Upper lobe of left lung (tissue), 6 donors: ENCODE measurements at regions not wholly inside any gene's neighbourhood (a gene's known extent, or its start where the extent isn't known, plus 50 kb on each side); places are given as distances from the start of the nearest gene placed in this dataset.

ENCODE experiments used
- ATAC-seq, 2 donors: fragments of 200-7000 bp; cut with Tn5 transposase; one replicate each; pipeline ENCODE4 v1.9.1; 2022; ENCODE audit warnings: mild to moderate bottlenecking in 2 of 2, moderate library complexity in 2 of 2; ENCODE audit not compliant: low FRiP score in 2 of 2
- DNase-seq, 2 donors: peaks; one replicate each; pipeline ENCODE4 v3.0.0-alpha.2; 2019 to 2020
- H3K27ac ChIP-seq, 4 donors: fragments of 200-600 bp; sonication (generic); one replicate each; pipeline ENCODE4 v1.5.1; 2016 to 2019
- H3K27me3 ChIP-seq, 4 donors: fragments of 200-600 bp; sonication (generic); one replicate each; pipeline ENCODE4 v1.5.1; 2017 to 2019
- H3K36me3 ChIP-seq, 4 donors: fragments of 200-600 bp; sonication (generic); one replicate each; pipeline ENCODE4 v1.5.1; 2016 to 2019
- H3K4me1 ChIP-seq, 4 donors: fragments of 200-600 bp; sonication (generic); one replicate each; pipeline ENCODE4 v1.5.1; 2018 to 2019
- H3K4me3 ChIP-seq, 4 donors: fragments of 200-600 bp; sonication (generic); one replicate each; pipeline ENCODE4 v1.5.1; 2017 to 2019; ENCODE audit warnings: mild to moderate bottlenecking in 2 of 4, moderate library complexity in 1 of 4
- H3K9me3 ChIP-seq, 4 donors: fragments of 200-600 bp; sonication (generic); one replicate each; pipeline ENCODE4 v1.5.1; 2018 to 2019
- CTCF ChIP-seq, 6 experiments: fragments of 450-650 bp in 4 of 6; fragments of 200-600 bp in 2 of 6; sonication (generic) in 2 of 6; IDR thresholded peaks; one replicate each; pipeline ENCODE4 v1.5.1; 2016 to 2019; ENCODE audit warnings: antibody characterized with exemption in 6 of 6
- EP300 ChIP-seq, 4 donors: sonication (generic); formaldehyde crosslinking; IDR thresholded peaks; one replicate each; pipeline ENCODE4 v1.5.1; 2017; ENCODE audit warnings: antibody characterized with exemption in 4 of 4, control low read depth in 2 of 4
- POLR2A ChIP-seq, 4 donors: fragments of 450-650 bp; IDR thresholded peaks; one replicate each; pipeline ENCODE4 v1.5.1; 2016 to 2017; ENCODE audit warnings: antibody characterized with exemption in 4 of 4, mild to moderate bottlenecking in 2 of 4
- POLR2AphosphoS5 ChIP-seq, 2 donors: sonication (generic); formaldehyde crosslinking; IDR thresholded peaks; one replicate each; pipeline ENCODE4 v1.5.1; 2017; ENCODE audit warnings: antibody characterized with exemption in 2 of 2
- WGBS, 2 donors: methylation state at CpG; one replicate each; pipeline ENCODE4 v1.1.5; 2017 to 2018; 5-methylcytosine and 5-hydroxymethylcytosine counted together
- donor health status: DM: no; HTN: no; CAD: no; lungs with moderate emphysema.
- donor health status: DM: no; HTN: yes; CAD: no; lungs with severe emphysema.

- Histone ChIP-seq H3K9me3 (no peaks in the 10 kb centered on the region), H3K4me1 (no peaks in the 10 kb centered on the region), H3K27ac (no peak overlapping the region), H3K27me3 (no peaks in the 10 kb centered on the region), H3K4me3 (no peak overlapping the region), H3K36me3 (no peaks in the 10 kb centered on the region)
- DNase-seq (no peak), ATAC-seq (no peak)
- 90 to 98% methylated on average over 3 of the region's 3 CpGs for WGBS, 2 donors
- TF ChIP-seq POLR2AphosphoS5 (IDR thresholded peaks at IDR 0.05) (no peak), POLR2A (IDR thresholded peaks at IDR 0.05) (no peak), EP300 (IDR thresholded peaks at IDR 0.05) (no peak), CTCF (IDR thresholded peaks at IDR 0.05) (no peak)
Measured at GRCh38 chr22:48584170-48584569, 1243.5 kb downstream of the BRD1 start.

- 77 to 84% methylated on average over 13 to 20 of the region's 20 CpGs for WGBS, 2 donors
Measured at GRCh38 chr22:48581796-48582469, 1245.7 kb downstream of the BRD1 start.

GRCh38 chr22:48581205-48581766 lies 1246.4 kb downstream of the BRD1 start:
- no peak for ATAC-seq
- no peak for TF ChIP-seq POLR2AphosphoS5 (IDR thresholded peaks at IDR 0.05)
- TF ChIP-seq POLR2A (IDR thresholded peaks at IDR 0.05), result no peak
- TF ChIP-seq EP300 (IDR thresholded peaks at IDR 0.05), result no peak
- TF ChIP-seq CTCF (IDR thresholded peaks at IDR 0.05), result no peak

More at GRCh38 chr22:48581796-48582469, 1245.7 kb downstream of the BRD1 start:
- Histone ChIP-seq H3K9me3 (no peaks in the 10 kb centered on the region), H3K4me3 (no peak overlapping the region), H3K27me3 (peaks cover 0 to 1% (median 0%) of the 10 kb centered on the region in 4 donors), H3K27ac (no peak overlapping the region), H3K4me1 (peaks cover 0 to 2% (median 0%) of the 10 kb centered on the region in 4 donors), H3K36me3 (no peaks in the 10 kb centered on the region)
- no peak for TF ChIP-seq CTCF (IDR thresholded peaks at IDR 0.05)
- TF ChIP-seq EP300 (IDR thresholded peaks at IDR 0.05), result no peak
- no peak for TF ChIP-seq POLR2AphosphoS5 (IDR thresholded peaks at IDR 0.05)
- TF ChIP-seq POLR2A (IDR thresholded peaks at IDR 0.05), result no peak
- no peak for DNase-seq
- no peak for ATAC-seq

GRCh38 chr22:48580481-48580970 lies 1247.1 kb downstream of the BRD1 start:
- peak in 1 of 2 donors; percentile 65 for DNase-seq
- Histone ChIP-seq H3K4me3 (no peak overlapping the region), H3K36me3 (no peaks in the 10 kb centered on the region), H3K27ac (no peak overlapping the region), H3K27me3 (peaks cover 0 to 11% (median 4%) of the 10 kb centered on the region in 4 donors), H3K4me1 (peaks cover 0 to 13% (median 4%) of the 10 kb centered on the region in 4 donors), H3K9me3 (no peaks in the 10 kb centered on the region)
- ATAC-seq, result no peak
- 67 to 85% methylated on average over 10 to 13 of the region's 13 CpGs for WGBS, 2 donors
- no peak for TF ChIP-seq POLR2A (IDR thresholded peaks at IDR 0.05)
- TF ChIP-seq CTCF (IDR thresholded peaks at IDR 0.05), result no peak
- no peak for TF ChIP-seq EP300 (IDR thresholded peaks at IDR 0.05)
- no peak for TF ChIP-seq POLR2AphosphoS5 (IDR thresholded peaks at IDR 0.05)

More at GRCh38 chr22:48581205-48581766, 1246.4 kb downstream of the BRD1 start:
- Histone ChIP-seq H3K27me3 (peaks cover 0 to 8% (median 3%) of the 10 kb centered on the region in 4 donors), H3K9me3 (no peaks in the 10 kb centered on the region), H3K4me1 (peaks cover 0 to 9% (median 3%) of the 10 kb centered on the region in 4 donors), H3K4me3 (no peak overlapping the region), H3K27ac (no peak overlapping the region), H3K36me3 (no peaks in the 10 kb centered on the region)
- WGBS, 2 donors, result 87% methylated on average over 14 to 23 of the region's 23 CpGs
- peak in 1 of 2 donors; percentile 58 for DNase-seq
